Astrocyte (in vitro differentiated cells and primary cell): ENCODE measurements at regions not wholly inside any gene's neighbourhood (a gene's known extent, or its start where the extent isn't known, plus 50 kb on each side); places are given as distances from the start of the nearest gene placed in this dataset.

Experiments
- DNase-seq: peaks from one replicate; pipeline ENCODE4 v3.0.0-alpha.2; 2010; ENCODE audit warnings: low read depth
- FAIRE-seq: peaks from 2 replicates; lab custom pipeline; 2011; peaks lifted over from hg19 to GRCh38; lab: Jason Lieb, UNC
- H2AFZ ChIP-seq: 2 replicates; pipeline ENCODE4 v1.6.0; 2012; ENCODE audit warnings: low read depth, low read length, inconsistent platforms
- H3K27ac ChIP-seq: 2 replicates; pipeline ENCODE4 v1.5.1; 2011; ENCODE audit warnings: low read depth, low read length, inconsistent platforms
- H3K27me3 ChIP-seq: 2 replicates; pipeline ENCODE4 v1.6.0; 2011; ENCODE audit warnings: low read length, inconsistent platforms; ENCODE audit not compliant: insufficient read depth
- H3K36me3 ChIP-seq: 2 replicates; pipeline ENCODE4 v1.5.1; 2011; ENCODE audit warnings: low read length, inconsistent platforms; ENCODE audit not compliant: insufficient read depth
- H3K4me1 ChIP-seq: 2 replicates; pipeline ENCODE4 v1.5.1; 2011; ENCODE audit warnings: low read length, inconsistent platforms; ENCODE audit not compliant: insufficient read depth
- H3K4me2 ChIP-seq: 2 replicates; pipeline ENCODE4 v1.6.0; 2012; ENCODE audit warnings: low read length, inconsistent platforms
- H3K4me3 ChIP-seq: 2 replicates; pipeline ENCODE4 v1.5.1; 2011; ENCODE audit warnings: low read depth, mild to moderate bottlenecking, low read length, inconsistent platforms; ENCODE audit not compliant: insufficient read depth
- H3K79me2 ChIP-seq: 2 replicates; pipeline ENCODE4 v1.6.0; 2012; ENCODE audit warnings: mild to moderate bottlenecking, low read length, inconsistent platforms; ENCODE audit not compliant: insufficient read depth
- H3K9ac ChIP-seq: 2 replicates; pipeline ENCODE4 v1.6.0; 2012; ENCODE audit warnings: mild to moderate bottlenecking, low read length, inconsistent platforms
- H3K9me3 ChIP-seq: 2 replicates; pipeline ENCODE4 v1.5.1; 2012; ENCODE audit warnings: low read depth, mild to moderate bottlenecking, low read length, inconsistent platforms; ENCODE audit not compliant: insufficient read depth
- H4K20me1 ChIP-seq: 2 replicates; pipeline ENCODE4 v1.6.0; 2012; ENCODE audit warnings: low read length, inconsistent platforms; ENCODE audit not compliant: insufficient read depth
- H3K27ac Mint-ChIP-seq: one replicate; pipeline ENCODE4 v1.8.0; 2021; ENCODE audit warnings: mild to moderate bottlenecking, mixed read lengths; ENCODE audit not compliant: unreplicated experiment
- H3K27me3 Mint-ChIP-seq: one replicate; pipeline ENCODE4 v1.8.0; 2021; ENCODE audit warnings: low read depth, mixed read lengths; ENCODE audit not compliant: unreplicated experiment
- H3K36me3 Mint-ChIP-seq: one replicate; pipeline ENCODE4 v1.8.0; 2021; ENCODE audit warnings: low read depth, mixed read lengths; ENCODE audit not compliant: unreplicated experiment
- H3K4me1 Mint-ChIP-seq: one replicate; pipeline ENCODE4 v1.8.0; 2021; ENCODE audit warnings: low read depth, mixed read lengths; ENCODE audit not compliant: unreplicated experiment
- H3K4me3 Mint-ChIP-seq: one replicate; pipeline ENCODE4 v1.8.0; 2021; ENCODE audit warnings: mild to moderate bottlenecking, moderate library complexity, mixed read lengths; ENCODE audit not compliant: unreplicated experiment
- H3K9me3 Mint-ChIP-seq: one replicate; pipeline ENCODE4 v1.8.0; 2021; ENCODE audit warnings: mild to moderate bottlenecking, mixed read lengths; ENCODE audit not compliant: unreplicated experiment
- EZH2 ChIP-seq: IDR thresholded peaks from 2 replicates; pipeline ENCODE4 v1.6.1; 2012; ENCODE audit warnings: mild to moderate bottlenecking, low read length, inconsistent platforms; ENCODE audit not compliant: insufficient read depth
- TF ChIP-seq, protein P1 (sequence below): IDR thresholded peaks from 2 replicates; pipeline ENCODE4 v1.5.1; 2011; ENCODE audit warnings: low read depth, mild to moderate bottlenecking, inconsistent platforms, low read length, moderate library complexity; ENCODE audit not compliant: insufficient read depth

- Histone ChIP-seq H2AFZ (no peak overlapping the region), H3K4me2 (no peak overlapping the region), H3K9me3 (peaks cover 14% of the 10 kb centered on the region), H3K27ac (no peak overlapping the region), H3K4me3 (no peak overlapping the region), H3K36me3 (no peaks in the 10 kb centered on the region), H3K27me3 (peaks cover 6% of the 10 kb centered on the region), H3K79me2 (no peaks in the 10 kb centered on the region), H3K4me1 (no peaks in the 10 kb centered on the region), H4K20me1 (no peaks in the 10 kb centered on the region), H3K9ac (no peak overlapping the region)
- no peaks in the 10 kb centered on the region for H3K4me1 Mint-ChIP-seq
- FAIRE-seq (no peak), DNase-seq (no peak)
- TF ChIP-seq EZH2 = no peak
- TF ChIP-seq, protein P1, sequence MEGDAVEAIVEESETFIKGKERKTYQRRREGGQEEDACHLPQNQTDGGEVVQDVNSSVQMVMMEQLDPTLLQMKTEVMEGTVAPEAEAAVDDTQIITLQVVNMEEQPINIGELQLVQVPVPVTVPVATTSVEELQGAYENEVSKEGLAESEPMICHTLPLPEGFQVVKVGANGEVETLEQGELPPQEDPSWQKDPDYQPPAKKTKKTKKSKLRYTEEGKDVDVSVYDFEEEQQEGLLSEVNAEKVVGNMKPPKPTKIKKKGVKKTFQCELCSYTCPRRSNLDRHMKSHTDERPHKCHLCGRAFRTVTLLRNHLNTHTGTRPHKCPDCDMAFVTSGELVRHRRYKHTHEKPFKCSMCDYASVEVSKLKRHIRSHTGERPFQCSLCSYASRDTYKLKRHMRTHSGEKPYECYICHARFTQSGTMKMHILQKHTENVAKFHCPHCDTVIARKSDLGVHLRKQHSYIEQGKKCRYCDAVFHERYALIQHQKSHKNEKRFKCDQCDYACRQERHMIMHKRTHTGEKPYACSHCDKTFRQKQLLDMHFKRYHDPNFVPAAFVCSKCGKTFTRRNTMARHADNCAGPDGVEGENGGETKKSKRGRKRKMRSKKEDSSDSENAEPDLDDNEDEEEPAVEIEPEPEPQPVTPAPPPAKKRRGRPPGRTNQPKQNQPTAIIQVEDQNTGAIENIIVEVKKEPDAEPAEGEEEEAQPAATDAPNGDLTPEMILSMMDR = no peak
- H3K27me3 Mint-ChIP-seq = peaks cover 17% of the 10 kb centered on the region
- no peak overlapping the region for H3K4me3 Mint-ChIP-seq
- no peaks in the 10 kb centered on the region for H3K9me3 Mint-ChIP-seq
- H3K27ac Mint-ChIP-seq = no peak overlapping the region
- H3K36me3 Mint-ChIP-seq = no peaks in the 10 kb centered on the region
Observed at GRCh38 chr2:241982706-241983570, 113.4 kb downstream of the RTP5 start.

- peaks cover 14% of the 10 kb centered on the region for H3K27me3 Mint-ChIP-seq
- no peak for DNase-seq
- no peak for TF ChIP-seq EZH2
- TF ChIP-seq, protein P1 = no peak
- peaks cover 16% of the 10 kb centered on the region for H3K9me3 ChIP-seq
- no peaks in the 10 kb centered on the region for H3K4me1 ChIP-seq
- no peaks in the 10 kb centered on the region for H3K36me3 Mint-ChIP-seq
- no peaks in the 10 kb centered on the region for H3K36me3 ChIP-seq
- no peaks in the 10 kb centered on the region for H4K20me1 ChIP-seq
- H3K79me2 ChIP-seq = no peaks in the 10 kb centered on the region
- H3K27me3 ChIP-seq = peaks cover 6% of the 10 kb centered on the region
- no peak overlapping the region for H3K4me2 ChIP-seq
- no peak overlapping the region for H3K4me3 Mint-ChIP-seq
- no peaks in the 10 kb centered on the region for H3K9me3 Mint-ChIP-seq
- FAIRE-seq = no peak
- no peak overlapping the region for H3K27ac ChIP-seq
- H3K4me3 ChIP-seq = no peak overlapping the region
- H3K4me1 Mint-ChIP-seq = no peaks in the 10 kb centered on the region
- H3K9ac ChIP-seq = no peak overlapping the region
- H2AFZ ChIP-seq = no peak overlapping the region
- H3K27ac Mint-ChIP-seq = no peak overlapping the region
Observed at GRCh38 chr2:241983571-241984270, 114.2 kb downstream of the RTP5 start.

- Histone ChIP-seq H3K79me2 (no peaks in the 10 kb centered on the region), H3K9me3 (peaks cover 16% of the 10 kb centered on the region), H3K4me2 (no peak overlapping the region), H3K27me3 (peaks cover 6% of the 10 kb centered on the region), H4K20me1 (no peaks in the 10 kb centered on the region), H3K4me1 (no peaks in the 10 kb centered on the region), H3K4me3 (no peak overlapping the region), H3K9ac (no peak overlapping the region), H3K27ac (no peak overlapping the region), H3K36me3 (no peaks in the 10 kb centered on the region), H2AFZ (no peak overlapping the region)
- FAIRE-seq (no peak), DNase-seq (no peak)
- peaks cover 14% of the 10 kb centered on the region for H3K27me3 Mint-ChIP-seq
- TF ChIP-seq, protein P1 = no peak
- TF ChIP-seq EZH2 = no peak
- H3K27ac Mint-ChIP-seq = no peak overlapping the region
- no peaks in the 10 kb centered on the region for H3K9me3 Mint-ChIP-seq
- no peaks in the 10 kb centered on the region for H3K4me1 Mint-ChIP-seq
- no peaks in the 10 kb centered on the region for H3K36me3 Mint-ChIP-seq
- no peak overlapping the region for H3K4me3 Mint-ChIP-seq
Observed at GRCh38 chr2:241984271-241984655, 114.7 kb downstream of the RTP5 start.
